ENCODE measurements at regions not wholly inside any gene's neighbourhood (a gene's known extent, or its start where the extent isn't known, plus 50 kb on each side); places are given as distances from the start of the nearest gene placed in this dataset.

DNA sequence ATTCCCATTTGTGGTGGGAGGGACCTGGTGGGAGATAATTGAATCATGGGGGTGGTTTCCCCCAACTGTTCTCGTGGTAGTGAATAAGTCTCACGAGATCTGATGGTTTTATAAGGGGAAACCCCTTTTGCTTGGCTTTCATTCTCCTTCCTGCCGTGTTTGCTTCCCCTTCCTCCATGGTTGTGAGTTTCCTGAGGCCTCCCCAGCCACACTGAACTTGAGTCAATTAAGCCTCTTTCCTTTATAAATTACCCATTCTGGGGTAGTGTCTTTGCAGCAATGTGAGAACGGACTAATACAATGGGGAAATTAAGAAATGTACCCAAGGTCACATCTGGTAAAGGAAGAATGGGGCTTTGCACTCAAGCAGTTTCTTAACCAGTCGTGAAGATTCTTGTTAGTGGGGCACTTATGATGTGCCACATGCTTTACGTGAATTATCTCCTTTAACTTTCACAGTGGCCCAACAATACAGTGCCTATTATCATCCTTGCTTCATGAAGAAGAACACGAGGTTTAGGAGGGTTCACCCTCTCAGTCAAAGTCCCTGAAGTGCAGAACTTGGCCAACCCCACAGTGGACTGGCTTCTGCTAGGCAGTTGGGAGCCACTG lies 234.3 kb downstream of the EFCAB11 start (continued):
- TF ChIP-seq, protein P1, sequence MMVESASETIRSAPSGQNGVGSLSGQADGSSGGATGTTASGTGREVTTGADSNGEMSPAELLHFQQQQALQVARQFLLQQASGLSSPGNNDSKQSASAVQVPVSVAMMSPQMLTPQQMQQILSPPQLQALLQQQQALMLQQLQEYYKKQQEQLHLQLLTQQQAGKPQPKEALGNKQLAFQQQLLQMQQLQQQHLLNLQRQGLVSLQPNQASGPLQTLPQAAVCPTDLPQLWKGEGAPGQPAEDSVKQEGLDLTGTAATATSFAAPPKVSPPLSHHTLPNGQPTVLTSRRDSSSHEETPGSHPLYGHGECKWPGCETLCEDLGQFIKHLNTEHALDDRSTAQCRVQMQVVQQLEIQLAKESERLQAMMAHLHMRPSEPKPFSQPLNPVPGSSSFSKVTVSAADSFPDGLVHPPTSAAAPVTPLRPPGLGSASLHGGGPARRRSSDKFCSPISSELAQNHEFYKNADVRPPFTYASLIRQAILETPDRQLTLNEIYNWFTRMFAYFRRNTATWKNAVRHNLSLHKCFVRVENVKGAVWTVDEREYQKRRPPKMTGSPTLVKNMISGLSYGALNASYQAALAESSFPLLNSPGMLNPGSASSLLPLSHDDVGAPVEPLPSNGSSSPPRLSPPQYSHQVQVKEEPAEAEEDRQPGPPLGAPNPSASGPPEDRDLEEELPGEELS (CRISPR knock-in tag; IDR thresholded peaks at IDR 0.05; ENCODE audit: borderline replicate concordance), result no peak
- no peak for TF ChIP-seq ZNF507 (tag; conservative IDR thresholded peaks at IDR 0.05)

DNA sequence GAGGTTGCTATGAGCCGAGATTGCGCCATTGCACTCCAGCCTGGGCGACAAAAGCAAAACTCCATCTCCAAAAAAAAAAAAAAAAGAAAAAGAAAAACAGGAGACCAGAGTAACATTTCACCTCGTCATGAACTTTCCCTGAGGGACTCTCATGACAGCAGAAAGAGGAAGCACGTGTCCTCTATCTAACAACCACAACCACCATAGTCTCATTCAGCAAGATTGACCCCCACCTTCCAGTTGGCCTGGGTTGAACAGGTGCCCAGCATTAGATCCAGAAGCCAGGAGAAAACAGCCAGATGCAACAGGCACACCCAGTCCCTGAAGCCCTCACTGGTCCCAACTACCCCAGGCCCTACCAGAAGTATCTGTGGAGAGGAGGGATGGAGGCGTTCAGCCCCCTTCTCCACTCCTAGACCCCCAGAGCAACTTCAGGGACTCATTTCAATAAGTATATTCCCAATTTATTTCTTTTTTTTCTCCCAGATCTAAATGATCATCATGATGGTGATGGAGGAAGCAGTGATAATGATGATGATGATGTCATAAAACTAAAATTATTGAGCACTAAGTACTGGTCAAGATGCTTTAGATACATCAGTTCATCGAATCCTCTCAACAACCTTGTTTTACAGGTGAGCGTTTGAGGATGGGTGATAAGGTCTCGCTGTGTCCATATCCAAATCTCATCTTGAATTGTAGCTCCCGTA lies 235.0 kb downstream of the EFCAB11 start:
- FAIRE-seq, result no peak
- H3K4me2 ChIP-seq (ENCODE audit: insufficient read depth, low read length), result no peak overlapping the region
- POLR2A ChIA-PET, result no interaction called here
- H3K4me3 ChIP-seq, result no peak overlapping the region
- no peak overlapping the region for H3K9ac ChIP-seq (ENCODE audit: insufficient read depth in 1 of 2, low read depth in 2 of 2, low read length in 2 of 2)
- 0% methylated on average over 5 of the region's 10 CpGs for WGBS (ENCODE audit: insufficient coverage, low coverage, missing lambda C conversion rate)
- no peaks in the 10 kb centered on the region for H3K36me3 ChIP-seq (ENCODE audit: control insufficient read depth, insufficient read depth, low read length)
- no peak for ATAC-seq
- intact Hi-C loops (cut with micrococcal nuclease), result no loop called here
- in situ Hi-C loops (cut with MboI), result no loop called here
- no peak for DNase-seq (ENCODE audit: extremely low read depth in 1 of 4, low spot score in 3 of 4)
- H3K27me3 ChIP-seq (ENCODE audit: control insufficient read depth in 2 of 2, insufficient read depth in 2 of 2, low read length in 2 of 2), result peaks cover 0 to 13% of the 10 kb centered on the region in 2 experiments; a peak in 2 of 5 replicates
- no peak overlapping the region for H3K27ac ChIP-seq (ENCODE audit: extremely low read depth, low read depth, low read length)
- H3K4me1 ChIP-seq (replicated peaks in 1 of 2; ENCODE audit: control insufficient read depth in 2 of 2, insufficient read depth in 2 of 2, low read length in 2 of 2), result no peaks in the 10 kb centered on the region
- no peaks in the 10 kb centered on the region for H3K9me1 ChIP-seq (ENCODE audit: control insufficient read depth, insufficient read depth, low read length)
- no peaks in the 10 kb centered on the region for H4K20me1 ChIP-seq (replicated peaks; ENCODE audit: control insufficient read depth, insufficient read depth, low read length)
- no peaks in the 10 kb centered on the region for H3K79me2 ChIP-seq (ENCODE audit: control insufficient read depth, insufficient read depth, low read length)
- no TSS peak for BruUV-seq (replicated peaks)
- no peak overlapping the region for H2AFZ ChIP-seq (ENCODE audit: low read depth, low read length)
- CTCF ChIA-PET (ENCODE audit: low intra/inter-chr PET ratio), result interaction anchor here (0.5 kb wide), 1 partner anchor 17 kb away, joined by 5 read pairs; no protein-coding TSS in a partner anchor
- H3K9me3 ChIP-seq (replicated peaks; ENCODE audit: control insufficient read depth, insufficient read depth, low read depth, low read length), result no peaks in the 10 kb centered on the region
- TF ChIP-seq, protein P2, sequence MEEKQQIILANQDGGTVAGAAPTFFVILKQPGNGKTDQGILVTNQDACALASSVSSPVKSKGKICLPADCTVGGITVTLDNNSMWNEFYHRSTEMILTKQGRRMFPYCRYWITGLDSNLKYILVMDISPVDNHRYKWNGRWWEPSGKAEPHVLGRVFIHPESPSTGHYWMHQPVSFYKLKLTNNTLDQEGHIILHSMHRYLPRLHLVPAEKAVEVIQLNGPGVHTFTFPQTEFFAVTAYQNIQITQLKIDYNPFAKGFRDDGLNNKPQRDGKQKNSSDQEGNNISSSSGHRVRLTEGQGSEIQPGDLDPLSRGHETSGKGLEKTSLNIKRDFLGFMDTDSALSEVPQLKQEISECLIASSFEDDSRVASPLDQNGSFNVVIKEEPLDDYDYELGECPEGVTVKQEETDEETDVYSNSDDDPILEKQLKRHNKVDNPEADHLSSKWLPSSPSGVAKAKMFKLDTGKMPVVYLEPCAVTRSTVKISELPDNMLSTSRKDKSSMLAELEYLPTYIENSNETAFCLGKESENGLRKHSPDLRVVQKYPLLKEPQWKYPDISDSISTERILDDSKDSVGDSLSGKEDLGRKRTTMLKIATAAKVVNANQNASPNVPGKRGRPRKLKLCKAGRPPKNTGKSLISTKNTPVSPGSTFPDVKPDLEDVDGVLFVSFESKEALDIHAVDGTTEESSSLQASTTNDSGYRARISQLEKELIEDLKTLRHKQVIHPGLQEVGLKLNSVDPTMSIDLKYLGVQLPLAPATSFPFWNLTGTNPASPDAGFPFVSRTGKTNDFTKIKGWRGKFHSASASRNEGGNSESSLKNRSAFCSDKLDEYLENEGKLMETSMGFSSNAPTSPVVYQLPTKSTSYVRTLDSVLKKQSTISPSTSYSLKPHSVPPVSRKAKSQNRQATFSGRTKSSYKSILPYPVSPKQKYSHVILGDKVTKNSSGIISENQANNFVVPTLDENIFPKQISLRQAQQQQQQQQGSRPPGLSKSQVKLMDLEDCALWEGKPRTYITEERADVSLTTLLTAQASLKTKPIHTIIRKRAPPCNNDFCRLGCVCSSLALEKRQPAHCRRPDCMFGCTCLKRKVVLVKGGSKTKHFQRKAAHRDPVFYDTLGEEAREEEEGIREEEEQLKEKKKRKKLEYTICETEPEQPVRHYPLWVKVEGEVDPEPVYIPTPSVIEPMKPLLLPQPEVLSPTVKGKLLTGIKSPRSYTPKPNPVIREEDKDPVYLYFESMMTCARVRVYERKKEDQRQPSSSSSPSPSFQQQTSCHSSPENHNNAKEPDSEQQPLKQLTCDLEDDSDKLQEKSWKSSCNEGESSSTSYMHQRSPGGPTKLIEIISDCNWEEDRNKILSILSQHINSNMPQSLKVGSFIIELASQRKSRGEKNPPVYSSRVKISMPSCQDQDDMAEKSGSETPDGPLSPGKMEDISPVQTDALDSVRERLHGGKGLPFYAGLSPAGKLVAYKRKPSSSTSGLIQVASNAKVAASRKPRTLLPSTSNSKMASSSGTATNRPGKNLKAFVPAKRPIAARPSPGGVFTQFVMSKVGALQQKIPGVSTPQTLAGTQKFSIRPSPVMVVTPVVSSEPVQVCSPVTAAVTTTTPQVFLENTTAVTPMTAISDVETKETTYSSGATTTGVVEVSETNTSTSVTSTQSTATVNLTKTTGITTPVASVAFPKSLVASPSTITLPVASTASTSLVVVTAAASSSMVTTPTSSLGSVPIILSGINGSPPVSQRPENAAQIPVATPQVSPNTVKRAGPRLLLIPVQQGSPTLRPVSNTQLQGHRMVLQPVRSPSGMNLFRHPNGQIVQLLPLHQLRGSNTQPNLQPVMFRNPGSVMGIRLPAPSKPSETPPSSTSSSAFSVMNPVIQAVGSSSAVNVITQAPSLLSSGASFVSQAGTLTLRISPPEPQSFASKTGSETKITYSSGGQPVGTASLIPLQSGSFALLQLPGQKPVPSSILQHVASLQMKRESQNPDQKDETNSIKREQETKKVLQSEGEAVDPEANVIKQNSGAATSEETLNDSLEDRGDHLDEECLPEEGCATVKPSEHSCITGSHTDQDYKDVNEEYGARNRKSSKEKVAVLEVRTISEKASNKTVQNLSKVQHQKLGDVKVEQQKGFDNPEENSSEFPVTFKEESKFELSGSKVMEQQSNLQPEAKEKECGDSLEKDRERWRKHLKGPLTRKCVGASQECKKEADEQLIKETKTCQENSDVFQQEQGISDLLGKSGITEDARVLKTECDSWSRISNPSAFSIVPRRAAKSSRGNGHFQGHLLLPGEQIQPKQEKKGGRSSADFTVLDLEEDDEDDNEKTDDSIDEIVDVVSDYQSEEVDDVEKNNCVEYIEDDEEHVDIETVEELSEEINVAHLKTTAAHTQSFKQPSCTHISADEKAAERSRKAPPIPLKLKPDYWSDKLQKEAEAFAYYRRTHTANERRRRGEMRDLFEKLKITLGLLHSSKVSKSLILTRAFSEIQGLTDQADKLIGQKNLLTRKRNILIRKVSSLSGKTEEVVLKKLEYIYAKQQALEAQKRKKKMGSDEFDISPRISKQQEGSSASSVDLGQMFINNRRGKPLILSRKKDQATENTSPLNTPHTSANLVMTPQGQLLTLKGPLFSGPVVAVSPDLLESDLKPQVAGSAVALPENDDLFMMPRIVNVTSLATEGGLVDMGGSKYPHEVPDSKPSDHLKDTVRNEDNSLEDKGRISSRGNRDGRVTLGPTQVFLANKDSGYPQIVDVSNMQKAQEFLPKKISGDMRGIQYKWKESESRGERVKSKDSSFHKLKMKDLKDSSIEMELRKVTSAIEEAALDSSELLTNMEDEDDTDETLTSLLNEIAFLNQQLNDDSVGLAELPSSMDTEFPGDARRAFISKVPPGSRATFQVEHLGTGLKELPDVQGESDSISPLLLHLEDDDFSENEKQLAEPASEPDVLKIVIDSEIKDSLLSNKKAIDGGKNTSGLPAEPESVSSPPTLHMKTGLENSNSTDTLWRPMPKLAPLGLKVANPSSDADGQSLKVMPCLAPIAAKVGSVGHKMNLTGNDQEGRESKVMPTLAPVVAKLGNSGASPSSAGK (IDR thresholded peaks at IDR 0.05), result no peak
